Anterior cingulate cortex (tissue), 58 donors: ENCODE measurements at regions not wholly inside any gene's neighbourhood (a gene's known extent, or its start where the extent isn't known, plus 50 kb on each side); places are given as distances from the start of the nearest gene placed in this dataset.

Experiments used
- DNase-seq, 58 donors: peaks; one replicate each; lab custom pipeline; 2025; lab: John Stamatoyannopoulos, UW

DNA sequence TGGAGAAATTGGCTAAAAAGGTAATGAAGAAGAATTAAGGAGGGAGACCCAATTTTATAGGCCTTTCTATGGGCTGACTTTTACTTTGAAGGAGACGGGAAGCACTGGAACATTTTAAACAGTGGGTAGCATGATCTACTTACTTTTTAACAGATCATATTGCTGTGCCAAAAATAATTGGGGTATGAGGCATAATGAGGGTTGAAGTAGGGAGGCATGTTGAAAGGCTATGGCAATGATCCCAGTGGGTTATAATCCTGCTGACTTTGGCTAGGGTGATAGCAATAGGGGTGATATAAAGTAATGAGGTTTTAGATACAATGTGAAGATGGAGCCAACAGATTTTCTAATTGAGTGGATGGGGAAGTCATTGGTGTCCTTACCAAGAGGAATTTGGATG, 73.2 kb downstream of the GPR37 start:
- DNase-seq = no peak

DNA sequence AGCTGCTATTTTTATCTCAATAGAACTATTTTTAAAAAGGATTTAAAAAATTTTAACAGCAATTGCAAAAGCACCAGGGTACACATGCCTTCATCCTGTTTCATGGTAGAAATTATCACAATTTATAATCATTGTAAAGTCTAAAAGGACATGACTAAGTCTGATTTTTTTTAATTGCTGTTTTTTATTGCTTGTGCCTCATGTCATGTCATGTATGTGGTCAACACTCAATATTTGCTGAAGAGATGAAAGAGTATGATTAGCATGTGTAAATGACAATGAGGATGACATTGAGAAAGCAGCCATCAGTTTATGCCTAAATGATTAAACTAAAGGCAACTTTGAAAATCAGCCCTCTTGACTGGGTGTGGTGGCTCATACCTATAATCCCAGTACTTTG, 74.8 kb downstream of the GPR37 start:
- no peak for DNase-seq

- DNase-seq = no peak
Measured at GRCh38 chr7:124689931-124690330, 75.7 kb downstream of the GPR37 start.

DNA sequence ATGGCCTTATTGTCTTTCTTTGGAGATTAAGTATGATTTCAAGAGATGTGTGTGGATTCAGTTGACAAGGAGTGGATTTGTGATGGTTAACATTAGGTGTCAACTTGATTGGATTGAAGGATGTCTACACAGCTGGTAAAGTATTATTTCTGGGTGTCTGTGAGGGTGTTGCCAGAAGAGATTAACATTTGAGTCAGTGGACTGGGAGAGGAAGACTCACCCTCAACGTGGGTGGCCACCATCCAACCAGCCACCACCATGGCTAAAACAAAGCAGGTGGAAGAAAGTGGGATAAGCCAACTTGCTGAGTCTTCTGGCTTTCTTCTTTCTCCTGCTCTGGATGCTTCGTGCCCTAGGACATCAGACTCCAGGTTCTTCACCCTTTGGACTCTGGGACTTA, 76.1 kb downstream of the GPR37 start:
- DNase-seq = no peak

DNA sequence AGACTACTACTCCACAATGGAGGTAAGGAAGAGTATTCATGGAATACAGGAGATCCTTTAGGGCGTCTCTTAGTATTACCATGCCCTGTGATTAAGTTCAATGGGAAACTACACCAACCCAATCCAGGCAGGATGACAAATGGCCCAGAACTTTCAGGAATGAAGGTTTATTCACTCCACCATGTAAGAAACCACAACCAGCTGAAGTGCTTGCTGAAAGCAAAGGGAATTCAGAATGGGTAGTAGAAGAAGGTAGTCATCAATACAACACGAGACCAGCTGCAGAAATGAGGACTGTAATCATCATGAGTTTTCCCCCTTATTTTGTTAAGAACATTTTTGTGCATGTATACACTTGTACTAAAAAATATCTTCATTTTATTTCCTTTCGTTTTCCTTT, 76.6 kb downstream of the GPR37 start:
- DNase-seq = no peak

- DNase-seq = no peak
Measured at GRCh38 chr7:124686543-124687171, 78.9 kb downstream of the GPR37 start.

DNA sequence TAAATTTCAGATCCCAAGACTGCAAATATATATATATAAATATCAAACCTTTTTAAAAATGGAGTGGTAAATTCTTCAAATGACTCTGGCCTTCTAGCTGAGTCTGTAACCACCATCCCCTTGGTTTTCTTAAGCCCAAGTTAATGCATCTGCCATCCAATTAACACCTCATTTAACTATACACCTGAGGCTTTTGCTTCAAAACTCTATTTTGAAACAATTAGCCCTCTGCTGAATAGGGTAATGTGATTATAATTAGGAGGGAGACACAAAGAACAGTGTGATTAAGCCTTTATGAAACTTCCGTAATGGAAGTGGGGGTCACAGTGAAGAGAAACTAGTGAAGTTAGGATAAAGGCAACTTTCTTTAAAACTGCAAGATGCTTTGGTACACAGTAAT, 83.6 kb downstream of the GPR37 start:
- no peak for DNase-seq

DNA sequence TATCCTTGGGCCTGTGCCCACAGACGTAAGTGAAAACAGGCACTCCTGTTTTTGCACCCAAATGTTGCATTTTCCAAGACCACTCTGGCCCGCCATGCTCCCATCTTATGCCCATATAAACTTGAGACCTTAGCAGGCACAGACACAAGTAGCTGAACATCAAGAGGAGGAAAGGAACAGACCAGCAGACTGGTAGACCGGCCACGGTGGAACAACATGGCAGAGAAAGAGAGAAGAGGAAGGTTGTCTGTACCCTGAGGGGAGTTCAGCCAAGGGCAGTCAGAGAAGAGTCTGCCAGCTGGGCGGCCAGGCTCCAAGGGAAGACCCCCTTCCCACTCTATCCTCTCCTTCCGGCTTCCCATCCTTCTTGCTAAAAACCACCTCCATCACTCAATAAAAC, 85.3 kb downstream of the GPR37 start:
- no peak for DNase-seq

- no peak for DNase-seq
Measured at GRCh38 chr7:124679586-124680225, 85.9 kb downstream of the GPR37 start.

DNA sequence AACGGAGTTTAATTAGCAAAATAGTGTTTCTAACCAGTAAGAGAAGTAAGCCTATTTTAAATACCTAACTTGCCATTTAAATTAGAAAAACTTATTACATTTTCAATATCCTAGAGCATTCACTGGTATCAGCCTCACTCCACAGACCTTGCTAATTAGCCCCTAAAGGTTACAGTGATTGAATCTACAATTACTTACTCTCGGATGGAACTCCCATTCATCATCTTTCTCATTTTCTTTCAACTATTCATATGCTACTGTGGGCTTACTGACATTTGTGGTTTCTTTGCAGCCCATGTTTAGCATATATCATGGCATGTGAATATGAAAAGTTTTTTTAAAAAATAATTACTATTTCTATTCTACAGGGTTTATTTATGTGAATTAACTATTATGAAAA, 86.4 kb downstream of the GPR37 start:
- DNase-seq = no peak

- no peak for DNase-seq
Measured at GRCh38 chr7:124674451-124674850, 91.1 kb downstream of the GPR37 start.

DNA sequence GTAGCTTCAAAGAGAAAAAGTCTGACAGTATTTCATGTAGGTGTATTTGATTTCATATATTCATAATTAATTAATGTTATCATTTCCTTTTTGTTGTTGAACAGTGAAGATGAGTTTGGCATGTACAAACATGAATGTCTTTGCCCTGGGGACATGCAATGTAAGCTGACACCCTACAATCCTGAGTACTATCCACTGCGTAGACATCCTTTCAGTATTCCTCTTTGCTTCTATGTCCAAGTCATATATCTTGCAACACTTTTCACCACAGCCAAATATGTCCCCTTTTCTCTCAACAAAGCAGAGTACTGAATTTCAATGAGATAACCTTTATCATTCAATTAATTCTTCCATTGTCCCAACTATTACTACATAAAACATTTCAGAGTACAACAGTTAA, 93.6 kb downstream of the GPR37 start:
- no peak for DNase-seq

DNA sequence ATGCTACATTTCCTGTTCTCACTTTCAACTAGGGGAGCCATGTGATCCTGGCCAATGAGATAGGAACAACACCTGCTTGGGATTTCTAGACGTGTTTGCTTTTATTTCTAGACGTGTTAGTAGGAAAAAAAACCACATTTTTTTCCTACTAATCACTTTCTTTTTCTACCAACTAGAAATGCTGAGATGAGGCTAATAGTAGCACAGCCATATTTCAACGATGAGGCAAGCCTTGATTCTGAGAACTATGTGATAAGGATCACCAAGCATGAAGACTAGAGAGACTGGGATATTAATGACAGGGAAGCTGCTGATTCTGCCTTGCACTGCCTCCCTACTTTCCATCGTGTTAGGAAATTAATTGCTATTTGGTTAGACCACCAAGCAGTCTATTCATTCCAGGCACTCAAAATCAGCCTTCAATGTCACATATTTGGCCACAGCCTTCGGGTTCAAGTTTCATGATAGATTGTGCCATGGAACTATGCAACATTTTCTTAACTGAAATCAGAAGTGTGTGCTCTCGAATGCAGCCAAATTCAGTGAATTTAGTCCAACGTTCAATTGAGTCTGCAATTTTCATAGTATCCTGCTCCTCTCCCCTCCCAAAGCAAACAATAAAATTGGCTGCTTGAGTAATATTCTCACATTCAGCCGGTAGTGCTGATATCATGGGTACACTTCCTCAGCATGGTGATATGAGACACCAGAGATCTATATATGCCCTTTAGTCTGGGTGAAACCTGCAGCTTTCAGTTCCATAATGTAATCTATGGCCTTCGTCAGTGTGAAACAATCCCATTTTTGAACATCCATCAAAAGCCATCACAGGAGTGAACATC, 98.1 kb downstream of the GPR37 start:
- DNase-seq = no peak

DNA sequence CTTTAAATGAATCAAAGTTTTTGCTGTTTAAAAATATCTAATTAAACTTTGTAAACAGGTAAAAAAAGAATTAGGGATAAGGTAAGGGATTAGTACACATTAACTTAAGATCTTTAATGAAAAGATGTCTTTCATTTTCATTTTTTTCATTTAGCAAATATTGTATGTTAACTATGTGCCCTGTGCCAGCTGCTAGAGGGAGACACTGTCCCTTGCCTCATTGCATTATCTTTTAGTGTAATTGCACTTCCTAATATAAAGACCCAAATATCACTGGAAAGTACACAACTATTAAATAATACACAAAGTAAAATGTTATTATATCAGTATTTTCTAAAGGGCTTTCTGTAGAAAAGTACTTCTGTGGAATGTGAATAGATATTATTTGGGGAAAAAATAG, 102.7 kb downstream of the GPR37 start:
- peak in 2 of 58 donors; percentile 0 to 9 for DNase-seq

DNA sequence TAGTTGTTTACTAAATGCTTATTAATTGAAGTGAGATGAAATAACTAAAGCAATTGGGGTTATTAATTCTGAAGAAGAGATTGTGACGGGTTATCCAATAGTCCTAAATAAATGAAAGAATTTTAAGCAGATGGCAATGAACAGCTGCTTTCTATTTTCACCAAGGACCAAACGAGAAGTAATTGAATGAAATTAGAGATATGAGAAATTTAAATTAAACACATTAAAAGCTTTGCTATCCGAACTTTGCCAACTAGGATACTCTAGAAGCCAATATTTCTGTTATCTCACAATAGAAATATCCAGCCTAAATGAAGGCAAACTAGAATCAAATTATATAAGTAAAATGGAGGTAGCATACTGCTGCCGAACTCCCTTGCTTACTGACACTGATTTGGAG, 103.2 kb downstream of the GPR37 start:
- DNase-seq = no peak

GRCh38 chr7:124655990-124656389, 109.6 kb downstream of the GPR37 start:
- DNase-seq = no peak

- no peak for DNase-seq
Measured at GRCh38 chr7:124652237-124652636, 113.4 kb downstream of the GPR37 start.

- DNase-seq = no peak
Measured at GRCh38 chr7:124651136-124651535, 114.5 kb downstream of the GPR37 start.

GRCh38 chr7:124649397-124650014, 116.1 kb downstream of the GPR37 start:
- DNase-seq = no peak

- DNase-seq = no peak
Measured at GRCh38 chr7:124647630-124648306, 117.8 kb downstream of the GPR37 start.

- DNase-seq = no peak
Measured at GRCh38 chr7:124645704-124646103, 119.9 kb downstream of the GPR37 start.
